Endodermal cell (in vitro differentiated cells): ENCODE measurements at regions not wholly inside any gene's neighbourhood (a gene's known extent, or its start where the extent isn't known, plus 50 kb on each side); places are given as distances from the start of the nearest gene placed in this dataset.
A peak's percentile ranks its signal among the peaks of the same experiment; 100 is the strongest.

Source experiments
- DNase-seq: peaks from one replicate; pipeline ENCODE4 v3.0.0-alpha.2; 2017
- H3K27ac ChIP-seq: 2 replicates; pipeline ENCODE4 v1.5.1; 2013; ENCODE audit warnings: mild to moderate bottlenecking, low read depth, low read length, moderate library complexity
- H3K27me3 ChIP-seq: 2 replicates; pipeline ENCODE4 v1.6.1; 2013; ENCODE audit warnings: mild to moderate bottlenecking, low read length, moderate library complexity; ENCODE audit not compliant: insufficient read depth, control insufficient read depth, poor library complexity, severe bottlenecking
- H3K36me3 ChIP-seq: 2 replicates; pipeline ENCODE4 v1.7.0; 2013; ENCODE audit warnings: mild to moderate bottlenecking, low read length, moderate library complexity; ENCODE audit not compliant: control insufficient read depth, insufficient read depth
- H3K4me1 ChIP-seq: one replicate; pipeline ENCODE4 v1.7.0; 2013; ENCODE audit warnings: low read length; ENCODE audit not compliant: control insufficient read depth, insufficient read depth
- H3K4me3 ChIP-seq: 2 replicates; pipeline ENCODE4 v1.5.1; 2013; ENCODE audit warnings: mild to moderate bottlenecking, low read length, moderate library complexity
- H3K9ac ChIP-seq: 2 replicates; pipeline ENCODE4 v1.6.1; 2013; ENCODE audit warnings: mild to moderate bottlenecking, low read length, moderate library complexity; ENCODE audit not compliant: poor library complexity, severe bottlenecking; ENCODE audit errors: extremely low read depth
- H3K9me3 ChIP-seq: 2 replicates; pipeline ENCODE4 v1.6.1; 2013; ENCODE audit warnings: mild to moderate bottlenecking, low read length, moderate library complexity; ENCODE audit not compliant: control insufficient read depth
- H3K27ac Mint-ChIP-seq: 2 replicates; pipeline ENCODE4 v1.8.0; 2020; ENCODE audit warnings: mixed read lengths
- H3K27me3 Mint-ChIP-seq: 2 replicates; pipeline ENCODE4 v1.8.0; 2021; ENCODE audit warnings: mild to moderate bottlenecking, mixed read lengths; ENCODE audit not compliant: insufficient read depth
- H3K36me3 Mint-ChIP-seq: 2 replicates; pipeline ENCODE4 v1.8.0; 2020; ENCODE audit warnings: low read depth, mixed read lengths
- H3K4me1 Mint-ChIP-seq: 2 replicates; pipeline ENCODE4 v1.8.0; 2020; ENCODE audit warnings: mixed read lengths
- H3K4me3 Mint-ChIP-seq: 2 replicates; pipeline ENCODE4 v1.8.0; 2020; ENCODE audit warnings: mild to moderate bottlenecking, moderate library complexity, mixed read lengths
- H3K9me3 Mint-ChIP-seq: 2 replicates; pipeline ENCODE4 v1.8.0; 2020; ENCODE audit warnings: mild to moderate bottlenecking, mixed read lengths
- CTCF ChIP-seq: fragments of 200-600 bp; sonication (generic); conservative IDR thresholded peaks from 2 replicates; pipeline ENCODE4 v1.5.0; 2021; ENCODE audit warnings: antibody characterized with exemption, mild to moderate bottlenecking
- WGBS, 2 experiments: methylation state at CpG; one replicate each; pipeline versions ENCODE4 v1.1.5 to v1.1.7; 2013; ENCODE audit warnings: missing lambda C conversion rate in 2 of 2, mixed read lengths in 1 of 2; ENCODE audit not compliant: insufficient coverage in 1 of 2, insufficient read length in 1 of 2; 5-methylcytosine and 5-hydroxymethylcytosine counted together

- H3K27ac Mint-ChIP-seq: no peak overlapping the region
- H3K4me3 ChIP-seq: no peak overlapping the region
- no peak for TF ChIP-seq CTCF
- H3K27me3 Mint-ChIP-seq: peaks cover 6% of the 10 kb centered on the region
- no peaks in the 10 kb centered on the region for H3K36me3 Mint-ChIP-seq
- H3K9me3 Mint-ChIP-seq: no peaks in the 10 kb centered on the region
- no peak overlapping the region for H3K4me3 Mint-ChIP-seq
- WGBS, 2 experiments: 85 to 89% methylated on average over 5 of the region's 5 CpGs
- no peaks in the 10 kb centered on the region for H3K9me3 ChIP-seq
- no peak overlapping the region for H3K27ac ChIP-seq
- no peaks in the 10 kb centered on the region for H3K4me1 ChIP-seq
- no peak overlapping the region for H3K9ac ChIP-seq
- H3K4me1 Mint-ChIP-seq: no peaks in the 10 kb centered on the region
- no peak for DNase-seq
- no peaks in the 10 kb centered on the region for H3K27me3 ChIP-seq
- H3K36me3 ChIP-seq: no peaks in the 10 kb centered on the region
Observed at GRCh38 chr2:121869873-121870272, 114.4 kb downstream of the TSN start.

DNA sequence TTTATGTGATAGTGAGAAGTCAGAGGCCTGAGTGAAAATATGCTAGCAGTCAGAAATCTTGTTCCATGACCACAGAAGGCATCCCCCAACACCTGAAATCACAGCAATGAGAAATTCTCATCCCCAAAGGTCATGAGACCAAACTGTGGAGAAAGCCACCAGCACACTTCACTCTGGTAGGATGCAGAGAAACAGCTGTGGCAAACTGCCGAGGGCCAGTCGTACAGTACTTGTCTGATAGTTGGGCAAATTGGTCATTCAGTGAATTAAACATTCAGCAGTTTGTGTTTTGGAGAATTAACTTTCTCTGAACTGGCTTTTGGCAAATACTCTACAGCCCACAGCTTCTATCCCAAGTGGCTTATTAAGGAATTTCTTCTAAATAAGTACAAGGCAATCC lies 117.2 kb downstream of the TSN start:
- H3K27ac Mint-ChIP-seq: no peak overlapping the region

DNA sequence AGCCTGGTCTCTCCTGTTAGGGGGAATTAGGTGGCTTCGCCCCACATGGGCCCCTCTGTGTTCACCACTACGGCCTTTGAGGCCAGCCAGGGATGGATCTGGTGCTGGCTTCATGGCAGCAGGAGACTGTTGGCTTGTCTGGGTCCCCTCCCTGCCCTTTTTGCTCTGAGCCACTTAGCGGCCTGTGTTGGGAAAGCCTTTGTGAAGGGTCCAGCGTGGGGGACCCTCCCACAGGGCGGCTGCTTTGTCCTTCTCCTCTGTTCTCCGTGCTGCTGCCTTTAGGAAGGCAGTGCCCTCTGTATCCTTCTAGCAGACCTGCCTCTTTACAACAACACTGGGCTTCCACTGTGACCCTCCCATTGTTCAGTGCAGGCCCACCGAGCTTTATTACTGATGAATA lies 118.4 kb downstream of the TSN start:
- Histone ChIP-seq H3K27me3 (no peaks in the 10 kb centered on the region), H3K9me3 (peaks cover 6% of the 10 kb centered on the region), H3K9ac (no peak overlapping the region), H3K4me1 (no peaks in the 10 kb centered on the region), H3K36me3 (no peaks in the 10 kb centered on the region), H3K4me3 (no peak overlapping the region), H3K27ac (peak overlapping the region; percentile 83)
- 47 to 80% methylated on average over 4 to 6 of the region's 7 CpGs for WGBS, 2 experiments
- Mint-ChIP-seq H3K27me3 (peaks cover 5% of the 10 kb centered on the region), H3K4me1 (no peaks in the 10 kb centered on the region), H3K27ac (no peak overlapping the region), H3K9me3 (peaks cover 7% of the 10 kb centered on the region), H3K36me3 (no peaks in the 10 kb centered on the region), H3K4me3 (no peak overlapping the region)
- TF ChIP-seq CTCF: no peak
- no peak for DNase-seq

More for the DNA sequence above, 117.2 kb downstream of the TSN start:
- TF ChIP-seq CTCF: no peak
- Histone ChIP-seq H3K9ac (no peak overlapping the region), H3K4me1 (no peaks in the 10 kb centered on the region), H3K36me3 (no peaks in the 10 kb centered on the region), H3K27ac (no peak overlapping the region), H3K27me3 (no peaks in the 10 kb centered on the region), H3K4me3 (no peak overlapping the region), H3K9me3 (no peaks in the 10 kb centered on the region)
- DNase-seq: no peak
- Mint-ChIP-seq H3K27me3 (peaks cover 8% of the 10 kb centered on the region), H3K9me3 (no peaks in the 10 kb centered on the region), H3K4me3 (no peak overlapping the region), H3K36me3 (no peaks in the 10 kb centered on the region), H3K4me1 (no peaks in the 10 kb centered on the region)
- 88 to 100% methylated on average over 1 to 2 of the region's 2 CpGs for WGBS, 2 experiments
